ENCODE measurements at regions not wholly inside any gene's neighbourhood (a gene's known extent, or its start where the extent isn't known, plus 50 kb on each side); places are given as distances from the start of the nearest gene placed in this dataset.
"Not testable (repeated sequence)": the region's sequence is repeated elsewhere in the genome, so short reads cannot be mapped to it uniquely, and the experiment has no call there.

GRCh38 chr6:119934816-119935215 is 585.3 kb upstream of the MAN1A1 start:
- no peak overlapping the region for H3K4me3 ChIP-seq (replicated peaks; ENCODE audit: low read depth, low read length)
- DNase-seq (ENCODE audit: low read depth) = no peak
- TF ChIP-seq CTCF (IDR thresholded peaks at IDR 0.05; ENCODE audit: low read length, missing control alignments) = no peak

GRCh38 chr6:119929121-119929520 is 579.6 kb upstream of the MAN1A1 start:
- no peak overlapping the region for H3K4me3 ChIP-seq (replicated peaks; ENCODE audit: low read depth, low read length)
- TF ChIP-seq CTCF (IDR thresholded peaks at IDR 0.05; ENCODE audit: low read length, missing control alignments) = no peak
- DNase-seq (ENCODE audit: low read depth) = no peak

GRCh38 chr6:119924888-119925287 is 575.3 kb upstream of the MAN1A1 start:
- not testable (repeated sequence) for H3K4me3 ChIP-seq (replicated peaks; ENCODE audit: low read depth, low read length); DNase-seq (ENCODE audit: low read depth)

- TF ChIP-seq CTCF (IDR thresholded peaks at IDR 0.05; ENCODE audit: low read length, missing control alignments) = no peak
- no peak for DNase-seq (ENCODE audit: low read depth)
- H3K4me3 ChIP-seq (replicated peaks; ENCODE audit: low read depth, low read length) = no peak overlapping the region
Observed at GRCh38 chr6:119922814-119923213, 573.3 kb upstream of the MAN1A1 start.

GRCh38 chr6:119921491-119922010 is 572.0 kb upstream of the MAN1A1 start:
- no peak for TF ChIP-seq CTCF (IDR thresholded peaks at IDR 0.05; ENCODE audit: low read length, missing control alignments)
- H3K4me3 ChIP-seq (replicated peaks; ENCODE audit: low read depth, low read length) = no peak overlapping the region
- no peak for DNase-seq (ENCODE audit: low read depth)

GRCh38 chr6:119917186-119917585 is 567.6 kb upstream of the MAN1A1 start:
- TF ChIP-seq CTCF (IDR thresholded peaks at IDR 0.05; ENCODE audit: low read length, missing control alignments) = no peak
- no peak overlapping the region for H3K4me3 ChIP-seq (replicated peaks; ENCODE audit: low read depth, low read length)
- DNase-seq (ENCODE audit: low read depth) = no peak

- TF ChIP-seq CTCF (IDR thresholded peaks at IDR 0.05; ENCODE audit: low read length, missing control alignments) = no peak
- DNase-seq (ENCODE audit: low read depth) = no peak
- H3K4me3 ChIP-seq (replicated peaks; ENCODE audit: low read depth, low read length) = no peak overlapping the region
Observed at GRCh38 chr6:119915971-119916370, 566.4 kb upstream of the MAN1A1 start.

Data from fibroblast of pulmonary artery (primary cell).